UCSD-AML1 (cell line): ENCODE measurements at regions not wholly inside any gene's neighbourhood (a gene's known extent, or its start where the extent isn't known, plus 50 kb on each side); places are given as distances from the start of the nearest gene placed in this dataset.
"Not testable (repeated sequence)": the region's sequence is repeated elsewhere in the genome, so short reads cannot be mapped to it uniquely, and the experiment has no call there.

Source experiments
- DNase-seq: peaks from one replicate; lab custom pipeline; 2025; ENCODE audit not compliant: unreplicated experiment; lab: John Stamatoyannopoulos, UW

DNA sequence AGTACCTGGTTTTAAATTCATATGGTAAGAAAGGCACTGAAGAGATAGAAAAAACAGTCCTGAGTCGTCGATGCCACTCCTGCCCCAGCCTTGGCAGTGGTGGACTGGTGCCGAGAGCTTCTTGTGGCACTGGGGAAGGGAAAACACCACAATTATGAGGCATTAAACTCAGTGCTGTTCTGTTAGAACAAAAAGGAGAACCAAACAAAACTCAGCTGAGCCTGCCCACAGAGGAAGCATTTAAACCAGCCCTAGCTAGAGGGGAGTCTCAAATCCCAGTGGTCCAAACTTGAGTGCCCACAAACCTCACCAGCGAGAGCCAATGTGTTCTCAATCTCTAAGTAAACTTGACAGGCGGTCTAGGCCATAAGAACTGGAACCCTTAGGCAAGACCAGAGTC, 1254.5 kb upstream of the FAM98A start:
- peak; percentile 11 for DNase-seq

DNA sequence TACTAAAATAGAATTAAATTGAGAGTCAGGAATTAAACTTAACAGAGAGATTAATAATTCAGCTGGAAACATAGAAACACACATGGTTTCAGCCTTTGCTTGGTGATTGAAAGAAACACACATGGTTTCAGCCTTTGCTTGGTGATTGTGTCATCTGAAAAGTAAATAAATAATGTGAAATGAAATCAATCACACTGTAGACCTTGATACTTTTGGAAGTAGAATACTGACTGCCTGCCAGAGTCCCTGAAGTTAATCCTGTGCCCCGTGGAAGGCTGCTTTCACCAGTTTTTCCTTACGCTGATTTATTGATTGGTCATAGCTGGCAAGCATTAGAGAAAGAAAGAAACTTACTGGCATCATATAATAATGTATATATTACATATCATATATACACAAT, 1252.7 kb upstream of the FAM98A start:
- no peak for DNase-seq

DNA sequence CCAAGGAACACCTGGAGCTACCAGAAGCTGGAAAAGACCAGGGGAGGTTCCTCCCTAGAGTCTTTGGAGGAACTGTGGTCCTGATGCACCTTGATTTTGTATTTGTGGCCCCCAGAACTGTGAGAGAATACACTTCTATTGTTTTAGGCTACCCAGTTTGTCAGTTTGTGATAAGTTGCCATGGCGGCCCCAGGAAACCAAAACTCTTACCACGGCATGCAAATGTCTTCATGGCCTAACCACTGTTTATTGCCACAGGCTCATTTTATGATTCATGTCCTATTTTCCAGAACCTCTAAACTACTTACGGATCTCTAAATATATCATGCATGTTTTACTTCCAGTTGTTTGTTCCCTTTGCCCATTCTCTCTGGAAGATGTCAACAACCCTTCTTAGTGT, 1250.7 kb upstream of the FAM98A start:
- peak; percentile 12 for DNase-seq

DNA sequence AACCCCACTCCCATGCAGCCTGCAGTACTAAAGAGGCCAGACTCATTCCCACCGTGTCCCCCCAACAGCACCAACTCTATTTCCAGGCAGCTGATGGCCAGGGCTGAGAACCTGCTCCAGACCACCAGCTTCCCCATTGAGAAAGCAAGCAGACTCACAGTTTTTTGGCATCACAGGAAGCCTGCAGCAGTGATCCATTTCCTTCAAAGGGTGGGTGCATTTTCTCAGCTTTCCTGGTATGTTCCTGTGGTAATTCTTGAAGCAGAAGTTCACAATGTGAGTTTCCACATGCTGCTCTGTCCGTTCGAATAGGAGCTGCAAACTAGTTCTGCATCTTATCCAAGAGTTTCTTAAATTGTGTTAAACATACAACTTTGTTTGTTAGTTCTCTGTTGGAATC, 1249.6 kb upstream of the FAM98A start:
- peak; percentile 56 for DNase-seq

DNA sequence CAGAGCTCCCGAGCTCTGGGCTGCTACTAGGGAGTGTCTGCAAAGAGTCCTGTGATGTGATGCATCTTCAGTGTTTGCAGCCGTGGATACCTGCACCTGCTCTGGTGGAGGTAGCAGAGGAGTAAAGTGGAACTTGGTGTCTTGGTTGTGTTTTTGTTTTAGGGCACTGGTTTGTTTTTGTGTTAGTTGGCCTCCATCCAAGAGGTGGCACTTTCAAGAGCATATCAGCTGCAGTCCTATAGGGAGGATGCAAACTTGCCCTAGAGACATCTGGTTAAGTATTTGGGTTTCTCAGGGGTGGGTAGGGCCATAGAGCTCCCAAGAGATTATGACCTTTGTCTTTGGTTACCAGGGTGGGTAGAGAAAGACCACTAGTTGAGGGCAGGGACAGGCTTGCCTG, 1249.0 kb upstream of the FAM98A start:
- no peak for DNase-seq

DNA sequence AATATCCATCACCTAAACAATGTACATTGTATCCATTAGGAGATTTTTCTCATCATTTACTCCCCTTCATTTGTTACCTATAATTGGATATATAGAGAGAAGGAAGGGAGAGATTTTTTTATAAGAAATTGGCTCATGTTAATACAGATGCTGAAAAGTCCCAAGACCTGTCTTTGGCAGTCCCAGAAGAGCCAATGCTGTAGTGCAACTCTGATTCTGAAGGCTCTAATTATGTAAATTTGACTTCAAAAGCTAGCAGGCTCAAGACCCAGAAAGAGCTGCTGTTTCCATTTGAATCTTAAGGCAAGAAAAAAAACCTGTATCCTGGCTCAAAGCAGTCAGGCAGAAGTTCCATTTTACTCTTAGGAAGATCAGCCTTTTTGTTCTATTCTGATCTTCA, 1245.5 kb upstream of the FAM98A start:
- DNase-seq: no peak

DNA sequence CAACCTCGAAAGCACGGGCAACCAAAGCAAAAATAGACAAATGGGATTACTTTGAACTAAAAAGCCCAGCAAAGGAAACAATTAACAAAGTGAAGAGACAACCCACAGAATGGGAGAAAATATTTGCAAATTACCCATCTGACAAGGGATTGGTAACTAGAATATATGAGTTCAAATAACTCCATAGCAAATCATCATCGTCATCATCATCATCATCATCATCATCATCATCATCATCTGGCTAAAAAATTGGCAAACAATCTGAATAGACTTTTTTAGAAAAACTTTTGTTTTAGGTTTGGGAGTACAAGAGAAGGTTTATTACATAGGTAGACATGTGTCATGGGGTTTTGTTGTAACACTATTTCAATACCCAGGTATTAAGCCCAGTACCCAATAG, 1239.3 kb upstream of the FAM98A start:
- no peak for DNase-seq

DNA sequence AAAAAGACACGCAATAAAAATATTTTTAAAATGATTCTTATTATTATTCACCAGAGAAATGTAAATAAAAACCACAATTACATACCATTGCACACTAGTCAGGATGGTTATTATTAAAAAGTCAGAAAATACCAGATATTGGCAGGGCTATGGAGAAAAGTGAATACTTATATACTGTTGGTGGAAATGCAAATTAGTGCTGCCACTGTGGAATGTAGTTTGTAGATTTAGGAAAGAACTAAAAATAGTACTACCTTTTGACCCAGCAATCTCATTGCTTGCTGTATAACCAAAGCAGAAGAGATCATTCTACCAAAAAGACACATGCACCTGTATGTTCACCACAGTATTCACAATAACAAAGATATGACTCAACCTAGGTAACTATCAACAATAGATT, 1237.3 kb upstream of the FAM98A start:
- DNase-seq: no peak

DNA sequence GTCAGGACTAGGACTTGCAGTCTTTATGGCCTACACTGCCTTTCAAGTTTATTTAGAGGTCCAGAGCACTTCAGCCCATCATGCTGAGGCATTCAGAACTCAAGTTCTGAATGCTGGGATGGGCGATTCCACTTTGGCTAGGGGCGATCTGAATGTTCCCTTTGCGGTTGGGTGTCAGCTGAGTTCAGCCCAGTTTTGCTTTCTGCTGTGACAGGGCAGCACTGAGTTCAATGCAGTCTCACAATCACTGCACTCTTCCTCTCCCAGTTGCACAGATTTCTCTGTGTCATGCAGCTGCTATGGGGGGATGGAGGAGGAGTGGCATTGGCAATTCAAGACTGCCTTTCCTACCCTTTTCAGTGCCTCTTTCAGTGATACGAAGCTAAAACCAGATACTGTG, 1232.0 kb upstream of the FAM98A start:
- no peak for DNase-seq

DNA sequence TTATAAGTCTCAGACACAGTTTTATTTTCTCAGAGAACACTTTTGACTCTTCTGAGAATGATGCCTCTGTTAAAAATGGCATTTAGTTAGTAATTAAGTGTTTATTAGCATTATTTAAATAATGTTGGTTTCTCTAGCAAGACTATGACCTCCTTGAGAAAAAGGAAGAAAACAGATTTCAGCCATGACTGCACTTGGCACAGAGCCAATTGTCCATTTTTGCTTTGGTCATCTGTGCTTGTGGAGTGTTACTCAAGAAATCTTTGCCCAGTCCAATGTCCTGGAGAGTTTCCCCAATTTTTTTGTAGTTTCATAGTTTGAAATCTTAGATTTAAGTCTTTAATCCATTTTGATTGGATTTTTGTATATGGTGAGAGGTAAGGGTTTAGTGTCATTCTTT, 1229.4 kb upstream of the FAM98A start:
- DNase-seq: no peak

DNA sequence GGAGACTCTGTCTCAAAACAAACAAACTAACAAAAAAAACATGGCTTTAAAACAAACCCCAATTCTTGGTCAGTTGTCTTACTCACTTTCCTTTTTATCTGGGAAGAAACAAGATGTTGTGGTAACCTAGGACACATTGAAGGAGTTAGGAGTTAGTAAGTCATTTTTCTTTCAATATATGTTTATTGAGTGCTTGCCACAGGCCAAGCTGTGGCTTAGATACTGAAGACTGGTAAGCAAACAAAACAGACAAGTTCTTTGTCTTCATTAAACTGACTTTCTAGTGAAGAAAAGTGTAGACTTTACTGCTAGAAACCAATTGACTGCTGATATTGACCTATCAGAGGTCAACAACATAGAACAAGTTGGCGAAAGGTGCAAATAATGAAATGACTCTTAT, 1228.3 kb upstream of the FAM98A start:
- no peak for DNase-seq

DNA sequence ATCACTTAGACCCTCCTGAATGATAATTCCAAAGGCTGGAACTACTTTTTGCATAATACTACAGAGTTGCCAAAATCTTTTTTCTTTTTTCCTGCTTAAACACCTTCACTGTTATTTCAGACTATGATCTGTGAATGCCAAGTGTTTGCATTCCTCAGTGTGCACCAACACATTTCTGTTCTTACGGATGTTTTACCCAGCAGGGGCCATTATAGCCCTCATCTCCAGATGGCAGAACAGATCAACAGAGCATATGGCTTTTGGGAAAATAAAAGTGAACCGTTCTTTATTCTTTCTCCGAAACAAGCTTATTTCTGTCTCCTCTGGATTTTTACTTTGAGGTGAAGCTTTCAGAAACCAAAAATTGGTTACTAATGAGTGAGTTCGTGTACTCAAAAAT, 1226.6 kb upstream of the FAM98A start:
- no peak for DNase-seq

DNA sequence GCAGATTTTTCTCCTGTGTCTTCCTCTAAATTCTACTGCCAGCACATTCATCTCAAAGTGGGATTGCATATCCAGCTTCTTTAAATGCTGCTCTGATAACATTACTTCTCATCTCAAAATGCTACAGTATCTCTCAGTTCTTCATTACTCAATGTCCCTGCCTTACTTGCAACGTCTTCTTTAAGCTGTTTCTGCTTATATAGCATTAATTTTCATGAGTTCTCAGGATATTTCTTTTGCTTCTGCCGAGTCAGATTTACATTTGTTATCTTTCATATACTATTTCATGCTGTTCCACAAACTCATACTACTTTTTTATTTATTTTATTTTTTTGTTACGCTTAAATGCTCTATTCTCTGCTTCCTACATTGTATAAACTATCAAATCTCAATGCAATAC, 1223.5 kb upstream of the FAM98A start:
- DNase-seq: no peak

DNA sequence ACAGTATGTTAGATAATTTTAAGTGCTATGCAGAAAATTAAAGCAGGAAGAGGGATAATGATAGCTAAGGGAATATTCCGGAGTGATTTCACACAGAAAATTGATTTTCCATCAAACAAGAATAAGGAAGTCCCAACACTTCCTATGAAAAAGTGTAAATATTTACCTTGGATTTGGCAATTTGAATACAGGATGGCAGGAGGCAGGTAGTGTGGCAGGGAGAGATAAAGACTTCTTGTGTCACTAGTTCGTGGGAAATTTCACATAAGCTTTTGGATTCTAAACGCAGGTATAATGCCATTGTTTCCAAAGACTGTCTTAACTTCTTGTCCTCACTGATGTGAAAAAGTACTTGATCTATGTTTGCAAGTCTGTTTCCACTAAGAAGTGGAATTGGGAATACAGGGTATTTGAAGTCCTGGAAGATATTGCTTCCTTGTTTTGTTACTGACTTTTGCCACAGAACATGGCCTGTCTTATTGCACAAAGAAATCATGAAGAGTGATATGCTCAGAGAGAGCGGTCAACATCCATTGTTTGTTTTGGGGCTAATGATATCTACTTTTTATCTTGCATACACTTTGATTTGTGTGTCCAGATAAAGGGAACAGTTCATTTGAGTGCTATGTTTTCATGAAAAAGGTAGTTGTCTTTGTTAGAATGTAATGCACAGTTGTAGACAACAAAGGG, 1216.1 kb upstream of the FAM98A start:
- no peak for DNase-seq

DNA sequence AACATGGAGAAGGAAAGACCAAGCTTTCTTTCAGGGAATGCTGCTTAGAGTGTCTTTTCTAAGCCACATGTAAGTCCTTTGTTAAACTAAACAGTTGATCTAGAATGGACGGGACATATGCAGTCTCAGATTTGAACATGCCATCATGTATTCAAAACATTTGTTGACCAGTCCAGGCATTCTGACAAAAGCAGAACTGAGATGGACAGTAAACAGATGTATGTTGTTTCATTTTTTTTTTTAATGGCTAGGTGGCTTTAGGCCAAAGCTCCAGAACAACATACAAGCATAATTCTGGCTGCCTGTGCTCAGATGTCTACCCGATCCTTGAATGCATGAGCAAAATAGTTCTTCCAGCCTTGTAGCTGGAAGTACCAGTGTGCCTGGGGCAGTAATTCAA, 1211.4 kb upstream of the FAM98A start:
- DNase-seq: no peak

DNA sequence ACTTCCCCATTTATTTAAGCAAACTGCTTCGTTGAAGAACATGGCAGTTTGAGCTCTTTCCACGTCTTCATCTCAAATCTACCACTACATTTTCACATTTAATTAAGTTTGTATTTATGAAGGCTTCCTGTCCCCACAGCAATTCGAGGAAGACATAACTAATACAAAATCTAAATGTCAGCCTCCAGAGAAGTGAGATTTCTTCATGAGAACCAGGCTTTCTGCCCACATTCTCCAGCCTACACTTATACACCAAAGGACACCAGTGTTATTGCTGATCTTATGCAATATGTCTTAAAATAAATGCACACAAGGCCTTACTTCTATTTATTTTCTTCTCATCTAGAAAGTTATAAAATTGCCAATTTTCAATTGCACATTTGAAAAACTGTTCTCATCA, 1209.3 kb upstream of the FAM98A start:
- no peak for DNase-seq

DNA sequence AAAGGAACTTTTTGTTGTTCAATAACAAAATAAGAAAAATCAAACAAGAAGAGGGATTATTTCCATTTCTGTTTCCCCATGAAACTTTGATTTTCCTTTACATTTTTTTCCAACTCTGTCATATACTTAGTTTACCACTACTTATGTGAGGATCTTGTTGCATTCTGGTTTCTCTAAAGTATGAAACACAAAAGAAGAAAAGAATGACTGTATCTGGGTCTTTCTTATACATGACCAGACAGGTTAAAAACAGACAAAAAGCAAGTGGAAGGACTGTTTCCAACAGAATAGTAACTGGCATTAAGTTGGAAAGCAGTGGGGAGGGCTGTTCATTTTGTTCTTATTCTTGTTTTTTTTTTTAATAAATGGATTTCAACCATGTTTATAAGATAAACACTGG, 1207.8 kb upstream of the FAM98A start:
- DNase-seq: no peak

DNA sequence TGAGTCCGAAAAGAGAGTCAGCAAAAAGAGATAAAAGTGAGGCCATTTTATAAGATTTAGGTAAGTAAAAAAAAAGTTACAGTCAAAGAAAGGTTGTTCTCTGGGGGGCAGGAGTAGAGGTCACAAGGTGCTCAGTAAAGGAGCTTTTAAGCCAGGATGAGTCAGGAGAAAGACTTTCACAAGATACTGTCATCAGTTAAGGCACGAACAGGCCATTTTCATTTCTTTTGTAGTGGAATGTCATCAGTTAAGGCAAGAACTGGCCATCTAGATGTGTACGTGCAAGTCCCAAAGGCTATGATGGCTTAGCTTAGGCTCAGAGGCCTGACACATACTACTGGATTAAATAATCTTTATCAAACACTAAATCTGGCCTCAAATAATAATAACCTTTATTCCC, 1207.3 kb upstream of the FAM98A start:
- DNase-seq: no peak

DNA sequence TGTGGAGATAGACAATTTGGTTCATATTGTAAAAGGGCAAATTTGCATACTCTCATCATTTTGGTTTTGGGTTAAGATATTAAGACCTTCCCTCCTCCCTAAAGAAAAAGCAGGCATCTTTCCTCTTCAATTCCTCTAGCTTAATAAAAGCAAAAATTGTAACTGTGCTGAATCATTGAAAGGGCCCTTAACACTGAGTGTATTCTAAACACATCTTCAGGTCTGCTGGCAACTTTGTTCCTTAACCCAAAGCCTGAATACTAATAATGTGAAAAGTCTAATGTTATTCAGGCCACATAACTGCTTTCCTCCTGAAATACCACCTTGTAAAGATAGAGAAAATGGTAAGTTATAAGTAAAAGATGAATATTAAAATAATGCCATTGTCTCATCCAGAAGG, 1200.5 kb upstream of the FAM98A start:
- no peak for DNase-seq

DNA sequence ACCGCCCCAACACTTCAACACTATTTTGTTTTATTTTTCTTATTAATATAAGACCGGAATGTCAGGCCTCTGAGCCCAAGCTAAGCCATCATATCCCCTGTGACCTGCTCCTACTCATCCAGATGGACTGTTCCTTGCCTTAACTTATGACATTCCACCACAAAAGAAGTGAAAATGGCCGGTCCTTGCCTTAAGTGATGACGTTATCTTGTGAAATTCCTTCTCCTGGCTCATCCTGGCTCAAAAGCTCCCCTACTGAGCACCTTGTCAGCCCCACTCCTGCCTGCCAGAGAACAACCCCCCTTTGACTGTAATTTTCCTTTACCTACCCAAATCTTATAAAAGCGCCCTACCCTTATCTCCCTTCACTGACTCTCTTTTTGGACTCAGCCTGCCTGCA, 1196.5 kb upstream of the FAM98A start:
- not testable (repeated sequence) for DNase-seq

DNA sequence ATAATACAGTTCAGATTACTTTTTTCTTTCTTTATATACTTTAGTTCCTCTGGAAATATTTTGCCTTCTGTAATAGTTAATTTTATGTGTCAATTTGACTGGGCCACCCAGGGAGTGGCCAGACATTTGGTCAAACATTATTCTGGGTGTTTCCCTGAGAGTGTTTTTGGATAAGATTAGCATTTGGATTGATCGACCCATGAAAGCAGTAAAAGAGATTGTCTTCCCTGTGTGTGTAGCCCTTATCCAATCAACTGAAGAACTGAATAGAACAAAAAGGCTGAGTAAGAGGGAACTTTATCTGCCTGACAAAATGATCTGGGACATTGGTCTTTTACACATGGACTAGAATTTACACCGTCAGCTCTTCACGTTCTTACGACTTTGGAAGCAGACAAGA, 1190.1 kb upstream of the FAM98A start:
- DNase-seq: no peak

DNA sequence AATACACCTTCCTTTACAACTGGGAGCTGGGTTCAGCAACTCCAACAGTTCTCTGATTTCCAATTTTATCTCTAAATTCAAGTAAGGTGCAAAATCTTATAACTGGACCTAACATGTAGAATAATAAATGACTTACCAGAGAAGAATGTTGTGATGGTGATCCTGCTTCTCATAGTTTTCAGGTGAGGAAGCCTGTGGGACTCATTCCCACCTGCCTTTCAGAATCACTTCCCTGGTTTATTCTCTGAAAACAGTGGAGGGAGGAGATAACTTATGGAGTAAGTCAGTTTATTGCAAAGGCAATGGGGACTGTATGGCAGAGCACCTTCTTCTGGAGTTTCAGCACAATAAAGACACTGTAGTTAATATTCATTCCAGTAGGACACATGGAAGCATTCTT, 1188.2 kb upstream of the FAM98A start:
- DNase-seq: no peak

DNA sequence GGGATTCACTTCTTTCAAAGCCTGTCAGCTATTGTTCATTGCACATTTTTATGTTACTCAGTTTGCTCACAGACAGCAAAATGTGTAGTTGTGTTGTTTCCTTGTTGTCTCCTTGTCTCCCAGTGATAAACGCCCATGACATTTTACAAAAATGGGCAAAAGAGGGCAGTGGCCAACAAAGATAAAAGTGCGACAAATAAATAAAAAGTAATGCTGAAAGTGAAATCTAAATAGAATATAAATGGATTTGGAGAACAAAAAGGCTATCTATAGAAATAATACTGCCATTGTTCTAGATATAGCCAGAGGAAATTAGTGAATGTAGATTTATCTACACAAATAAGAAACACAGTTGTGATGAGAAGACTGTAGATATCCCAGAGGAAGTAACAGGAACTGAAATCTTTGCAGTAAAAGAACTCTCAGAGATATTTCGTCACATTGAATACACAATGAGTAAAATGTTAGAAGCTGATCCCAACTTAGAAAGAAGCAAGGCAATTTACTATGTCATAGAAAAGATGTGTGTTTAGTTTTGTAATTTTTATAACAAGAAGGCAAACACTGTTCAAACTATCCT, 1186.2 kb upstream of the FAM98A start:
- DNase-seq: no peak
